NCI-H524 (cell line): ENCODE measurements at regions not wholly inside any gene's neighbourhood (a gene's known extent, or its start where the extent isn't known, plus 50 kb on each side); places are given as distances from the start of the nearest gene placed in this dataset.

Experiments used
- DNase-seq, 2 experiments: peaks; one replicate each; lab custom pipeline; 2025; lab: John Stamatoyannopoulos, UW

- no peak for DNase-seq
Measured at GRCh38 chr18:67290421-67290820, 226.1 kb downstream of the DSEL start.

GRCh38 chr18:67285583-67285982, 230.9 kb downstream of the DSEL start:
- DNase-seq: no peak

DNA sequence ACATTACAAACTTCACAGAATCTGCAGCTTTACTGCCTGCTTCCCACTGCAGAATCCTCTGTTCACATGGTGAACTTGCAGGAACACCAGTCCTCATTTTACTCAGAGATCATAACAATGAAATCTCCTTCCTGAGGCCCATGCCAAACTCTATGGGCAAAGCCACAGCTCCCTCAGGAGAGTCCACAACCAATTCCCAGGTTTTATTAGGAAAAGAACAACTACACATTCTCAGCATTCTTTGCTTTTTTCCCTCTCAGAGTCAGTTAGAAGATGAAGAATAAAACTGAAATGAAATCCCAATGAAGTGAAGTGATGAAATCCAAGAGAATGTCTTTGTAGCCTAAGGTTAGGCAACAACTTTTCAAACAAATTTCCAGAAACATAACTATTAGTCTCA, 233.7 kb downstream of the DSEL start:
- no peak for DNase-seq

DNA sequence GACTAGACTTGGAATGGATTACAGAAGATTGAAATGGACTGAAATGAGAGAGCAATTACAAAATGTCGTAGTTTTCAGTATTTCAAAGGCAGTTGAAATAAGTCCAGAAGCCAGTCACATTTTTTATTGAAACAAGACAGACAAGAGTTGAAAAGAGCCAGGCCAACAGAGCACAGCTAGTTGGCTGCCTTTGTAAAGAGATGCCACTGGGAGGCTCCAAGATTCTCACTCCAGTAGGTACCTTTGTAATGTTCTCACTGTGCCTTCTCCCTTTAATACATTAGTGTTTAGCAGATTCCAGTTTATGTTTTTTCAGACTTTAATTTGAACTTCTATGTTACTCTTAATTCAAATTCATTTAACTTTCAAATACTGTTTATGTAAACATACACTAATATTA, 234.8 kb downstream of the DSEL start:
- DNase-seq: no peak

GRCh38 chr18:67280486-67281242, 235.9 kb downstream of the DSEL start:
- DNase-seq: peak in 1 of 2 experiments; percentile 2

DNA sequence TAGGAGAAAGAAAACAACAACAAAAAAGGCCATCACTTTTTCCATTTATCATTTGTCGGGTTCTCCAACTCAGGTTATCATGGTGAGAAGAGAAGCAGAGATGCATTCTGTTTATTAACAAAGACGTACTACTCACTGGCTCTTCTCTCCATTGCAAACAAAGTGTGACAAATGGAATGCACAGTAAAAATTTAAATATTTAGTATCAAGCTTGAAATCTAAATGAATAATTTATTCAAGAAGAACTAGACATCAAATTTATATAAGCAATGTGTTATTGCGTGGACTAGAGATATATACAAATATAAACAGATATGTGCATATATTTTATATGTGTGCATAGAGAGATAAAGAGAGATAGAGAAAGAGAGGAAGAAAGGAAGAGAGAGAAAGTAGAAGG, 236.5 kb downstream of the DSEL start:
- DNase-seq: no peak

- DNase-seq: no peak
Measured at GRCh38 chr18:67278984-67279383, 237.5 kb downstream of the DSEL start.

DNA sequence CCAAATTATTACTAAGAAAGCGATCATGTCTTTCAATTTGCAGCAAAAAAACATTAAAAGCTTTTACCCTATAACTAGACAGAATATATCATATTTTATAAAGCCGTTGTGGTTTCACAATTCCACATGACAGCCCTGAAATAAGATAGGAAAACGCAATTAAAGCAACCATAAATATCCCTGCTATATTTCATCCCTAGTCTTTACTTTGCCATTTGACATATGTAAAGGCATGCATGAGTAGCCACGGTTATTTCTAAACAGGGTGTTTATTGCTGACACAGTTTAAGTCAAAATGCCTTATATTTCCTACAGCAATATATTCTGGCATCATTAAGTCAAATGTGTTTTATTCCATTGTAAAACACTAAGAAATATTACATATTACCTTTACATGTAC, 239.9 kb downstream of the DSEL start:
- no peak for DNase-seq

- DNase-seq: no peak
Measured at GRCh38 chr18:67273288-67273687, 243.2 kb downstream of the DSEL start.

DNA sequence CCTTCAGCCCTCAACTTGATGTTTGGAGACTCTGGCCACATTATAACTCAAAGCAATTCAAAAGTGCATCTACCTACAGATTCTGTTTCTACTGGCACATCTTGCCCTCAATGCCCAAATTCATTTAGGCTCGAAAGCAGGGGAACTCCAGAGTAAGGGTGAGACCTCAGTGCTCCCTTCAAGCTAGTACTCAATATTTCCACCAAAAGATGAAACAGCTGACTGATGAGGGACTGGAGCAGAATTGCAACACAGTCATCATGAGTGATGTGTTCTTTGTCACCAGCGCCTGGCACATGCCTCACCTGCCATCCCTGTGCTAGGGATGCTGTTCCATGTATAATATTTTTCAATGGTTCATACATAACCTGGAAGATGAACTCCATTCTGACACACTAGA, 247.3 kb downstream of the DSEL start:
- no peak for DNase-seq

- no peak for DNase-seq
Measured at GRCh38 chr18:67268530-67268929, 248.0 kb downstream of the DSEL start.

DNA sequence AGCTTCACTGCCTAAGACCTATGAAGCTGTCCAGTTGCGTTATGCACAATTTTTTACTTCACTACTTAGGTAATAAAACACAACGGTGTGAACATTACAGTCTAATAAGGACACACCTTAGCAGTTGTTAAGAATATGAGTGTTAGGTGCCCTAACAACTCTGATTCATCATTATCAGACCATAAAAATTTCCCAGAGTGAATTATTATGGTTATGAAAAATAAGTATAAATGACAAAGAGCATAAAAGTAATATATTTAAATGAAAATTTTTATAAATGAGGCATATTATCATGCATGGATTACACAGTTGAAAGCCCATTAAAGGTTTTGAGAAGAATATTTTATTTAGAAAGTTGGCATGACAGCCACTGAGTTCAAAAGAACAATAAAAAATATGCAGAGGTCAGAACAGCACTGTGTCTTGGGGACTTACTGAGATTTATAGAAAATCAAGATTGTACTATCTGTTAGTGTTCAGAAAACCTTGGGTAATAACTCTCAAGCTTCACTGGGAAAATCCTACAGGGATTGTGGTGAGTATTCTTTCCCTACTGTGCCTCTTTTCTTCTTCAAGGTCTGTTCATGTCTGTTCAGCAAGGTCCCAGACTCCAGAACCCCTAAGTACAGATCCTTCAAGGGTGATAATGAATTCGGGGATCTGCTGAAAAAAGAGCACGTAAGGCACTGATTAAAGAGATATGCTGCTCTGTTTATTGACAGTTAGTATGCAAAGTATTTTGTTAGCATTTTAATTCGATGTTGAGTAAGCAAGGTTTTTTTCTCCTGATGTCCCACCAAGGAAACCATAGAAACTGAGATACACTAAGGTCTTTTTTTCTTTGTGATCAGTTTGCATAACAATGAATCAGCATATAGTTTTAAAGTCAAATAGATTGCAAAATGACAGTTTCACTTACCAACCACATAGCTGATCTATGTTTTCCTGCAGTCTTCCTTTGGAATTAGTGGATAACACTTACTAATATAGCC, 250.0 kb downstream of the DSEL start:
- DNase-seq: no peak

- no peak for DNase-seq
Measured at GRCh38 chr18:67265464-67266245, 250.9 kb downstream of the DSEL start.

DNA sequence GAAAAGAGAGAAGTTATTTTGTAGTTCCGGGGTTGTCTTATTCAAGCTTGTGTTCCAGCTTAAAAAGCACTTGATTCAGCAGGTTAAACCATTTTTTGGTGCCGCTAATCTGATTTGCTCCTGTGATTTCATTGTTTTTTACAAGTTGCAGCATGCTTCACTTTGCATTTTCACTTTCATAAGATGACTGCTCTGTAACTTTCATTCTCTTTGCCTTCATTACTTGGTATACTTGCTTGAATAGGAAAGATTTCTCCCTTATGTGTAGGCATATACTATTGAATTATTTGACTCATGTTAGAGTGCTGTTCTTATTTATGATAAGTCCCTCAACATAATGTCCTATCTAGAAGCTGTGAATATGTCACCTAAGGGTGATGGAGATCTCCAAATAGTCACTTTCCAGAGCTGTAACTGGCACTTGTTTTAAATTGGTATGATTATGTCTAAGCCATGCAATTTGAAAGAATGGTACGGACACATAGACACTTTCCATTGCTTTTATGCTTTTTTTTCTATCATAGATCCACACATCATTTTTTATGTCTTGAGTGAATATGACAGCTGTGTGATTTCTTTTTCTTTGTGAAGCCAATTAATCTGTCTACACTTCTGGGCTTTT, 254.5 kb downstream of the DSEL start:
- no peak for DNase-seq

- DNase-seq: no peak
Measured at GRCh38 chr18:67260841-67261240, 255.7 kb downstream of the DSEL start.

DNA sequence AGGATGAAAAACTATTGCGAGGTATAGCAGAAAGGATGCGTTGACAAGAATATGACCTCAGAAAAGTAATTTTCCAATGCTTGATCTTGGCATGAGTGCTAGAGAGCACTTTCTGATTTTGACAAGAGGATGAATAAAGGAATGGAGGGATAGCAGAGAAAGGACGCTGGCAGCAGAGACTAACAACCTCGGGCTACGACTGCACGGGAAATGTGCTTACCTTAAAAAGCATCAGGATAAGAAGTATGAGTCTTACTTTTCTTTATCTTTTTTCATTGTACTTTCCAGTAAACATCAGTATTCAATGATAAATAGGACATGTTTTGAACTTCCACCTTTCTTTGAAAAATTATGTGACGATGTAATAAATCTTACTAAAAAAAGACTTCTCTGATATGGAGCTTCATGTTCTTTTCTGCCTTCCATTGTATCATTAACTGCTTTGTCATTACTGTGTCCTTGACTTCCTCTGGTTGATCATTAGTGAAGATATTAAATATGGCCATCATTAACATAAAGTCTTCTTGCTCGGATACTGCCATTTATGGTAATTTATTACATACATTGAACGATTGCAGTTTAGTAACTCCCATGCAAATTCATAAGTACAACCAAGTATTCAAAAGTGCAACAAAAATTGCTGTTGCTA, 265.6 kb downstream of the DSEL start:
- DNase-seq: no peak

DNA sequence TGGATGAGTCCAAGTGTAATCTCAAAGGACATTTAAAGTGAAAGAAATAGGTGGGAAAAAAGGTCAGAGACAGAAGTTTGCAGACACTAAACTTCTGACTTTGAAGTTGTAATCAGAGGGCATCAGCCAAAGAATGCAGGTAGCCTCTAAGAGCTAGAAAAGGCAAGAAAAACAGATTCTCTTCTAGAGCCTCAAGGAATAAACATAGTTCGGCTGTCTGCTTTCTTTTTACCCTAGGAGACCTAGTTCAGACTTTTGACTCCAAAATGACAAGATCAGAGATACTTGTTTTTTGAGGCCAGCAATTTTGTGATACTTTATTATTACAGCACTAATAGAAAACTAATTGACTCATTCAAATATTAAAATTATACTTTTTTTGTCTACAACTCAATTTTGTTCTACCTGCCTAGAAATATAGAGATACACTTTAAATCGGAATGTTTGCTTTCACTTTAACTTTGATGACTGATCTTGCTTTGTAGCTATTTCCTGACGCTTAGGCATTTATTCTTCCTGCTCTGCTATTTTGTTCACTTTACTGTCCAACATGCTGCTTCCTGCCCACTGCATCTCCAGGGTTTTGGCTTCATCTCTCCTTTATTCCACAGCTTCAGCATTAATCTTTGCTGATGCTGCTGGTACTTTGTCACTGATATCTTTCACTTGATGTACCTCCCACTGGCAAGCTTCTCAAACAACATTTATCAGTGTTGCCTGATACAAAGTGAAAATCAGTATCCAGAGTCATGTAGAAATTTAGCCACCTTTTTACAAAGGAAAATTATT, 272.5 kb downstream of the DSEL start:
- DNase-seq: no peak

DNA sequence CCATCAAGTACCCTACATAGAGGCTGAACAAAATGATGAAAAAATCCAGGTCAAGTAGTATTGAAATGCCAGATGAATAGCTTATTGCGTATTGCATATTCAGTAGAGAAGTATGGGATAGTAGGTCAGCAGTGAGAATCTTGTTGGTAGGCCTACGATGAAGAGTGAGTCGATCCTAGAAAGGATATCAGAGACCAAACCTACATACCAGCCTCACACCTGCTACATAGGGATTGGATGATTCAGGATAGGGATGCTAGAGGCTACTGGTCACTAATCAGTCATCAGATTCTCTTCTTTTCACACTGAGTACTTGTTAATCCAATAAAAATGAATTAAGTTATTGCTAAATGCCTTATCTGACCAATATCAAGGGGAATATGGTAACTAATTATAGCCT, 274.5 kb downstream of the DSEL start:
- DNase-seq: no peak

DNA sequence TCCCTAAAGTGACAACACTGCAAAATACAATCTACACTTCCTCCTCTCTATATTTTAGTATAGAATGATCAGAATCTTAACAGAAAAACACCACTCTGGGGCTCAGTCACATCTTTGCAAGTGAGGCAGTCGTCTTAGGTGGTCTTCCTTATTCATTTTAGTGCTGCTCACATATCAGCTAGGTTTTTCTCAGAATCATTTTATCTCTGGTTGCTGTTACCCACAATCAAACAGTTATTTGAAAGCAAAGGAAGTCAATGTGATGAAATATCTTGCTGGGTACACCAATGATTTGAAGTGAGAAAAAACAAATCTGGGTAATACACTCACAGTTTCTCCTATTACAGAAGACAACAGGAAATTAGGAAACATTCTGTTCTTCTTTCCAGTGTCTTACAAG, 275.2 kb downstream of the DSEL start:
- DNase-seq: no peak

- no peak for DNase-seq
Measured at GRCh38 chr18:67239826-67240225, 276.7 kb downstream of the DSEL start.

DNA sequence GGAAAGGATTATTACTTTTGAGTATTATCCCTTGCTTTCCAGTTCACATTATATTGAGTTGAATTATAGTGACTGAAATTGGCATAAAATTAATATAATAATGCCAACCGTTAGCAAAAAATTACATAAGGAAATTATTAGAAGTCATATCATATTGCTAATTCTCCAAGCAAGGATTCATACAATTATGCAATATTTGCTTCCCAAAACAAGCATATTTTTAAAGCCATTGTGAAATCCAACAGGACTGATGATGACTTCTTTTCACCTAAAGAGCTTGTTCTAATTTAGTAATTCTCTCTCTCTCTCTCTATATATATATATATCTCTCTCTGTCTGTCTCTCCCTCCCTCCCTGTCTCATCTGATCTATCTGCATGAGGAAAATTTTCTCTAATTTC, 283.5 kb downstream of the DSEL start:
- no peak for DNase-seq
